H1 (cell line): ENCODE measurements at regions not wholly inside any gene's neighbourhood (a gene's known extent, or its start where the extent isn't known, plus 50 kb on each side); places are given as distances from the start of the nearest gene placed in this dataset.

ENCODE experiments used
- CTCF ChIA-PET: fragments of 300-600 bp; sonication (Branson Sonifier 250); formaldehyde crosslinking; loops from one replicate; lab custom pipeline; 2021; ENCODE audit not compliant: partially characterized antibody; lab: Charles Lee
- POLR2A ChIA-PET: fragments of 300-600 bp; sonication (Branson Sonifier 250); formaldehyde crosslinking; loops from one replicate; lab custom pipeline; 2021; ENCODE audit warnings: inconsistent platforms; ENCODE audit not compliant: partially characterized antibody; lab: Charles Lee
- DNase-seq, 2 experiments: peaks; one replicate each; pipeline versions ENCODE4 v3.0.0 to v3.0.0-alpha.2; 2010 to 2022; ENCODE audit warnings: low spot score in 2 of 2, low read depth in 1 of 2, mixed read lengths in 1 of 2
- FAIRE-seq: peaks from 2 replicates; lab custom pipeline; 2011; peaks lifted over from hg19 to GRCh38; lab: Jason Lieb, UNC
- H2AFZ ChIP-seq: 2 replicates; pipeline ENCODE4 v1.8.1; 2012; ENCODE audit warnings: low read length, inconsistent platforms
- H2AK5ac ChIP-seq: 2 replicates; pipeline ENCODE4 v1.6.1; 2013; ENCODE audit warnings: low read depth, low read length
- H2BK120ac ChIP-seq: replicated peaks from 2 replicates; pipeline ENCODE3; 2013; ENCODE audit warnings: low read depth, low read length, inconsistent platforms
- H2BK12ac ChIP-seq: 2 replicates; pipeline ENCODE4 v1.6.1; 2013; ENCODE audit warnings: low read depth, low read length
- H2BK15ac ChIP-seq: 2 replicates; pipeline ENCODE4 v1.6.1; 2013; ENCODE audit warnings: low read length
- H2BK20ac ChIP-seq: 2 replicates; pipeline ENCODE4 v1.6.1; 2013; ENCODE audit warnings: low read length
- H2BK5ac ChIP-seq: 2 replicates; pipeline ENCODE4 v1.6.1; 2013; ENCODE audit warnings: low read depth, low read length
- H3K14ac ChIP-seq: 2 replicates; pipeline ENCODE4 v1.6.1; 2013; ENCODE audit warnings: inconsistent platforms; ENCODE audit not compliant: insufficient read length
- H3K18ac ChIP-seq: 2 replicates; pipeline ENCODE4 v1.6.1; 2013; ENCODE audit warnings: low read length; ENCODE audit errors: extremely low read depth
- H3K23ac ChIP-seq: 2 replicates; pipeline ENCODE4 v1.6.1; 2013; ENCODE audit warnings: inconsistent platforms; ENCODE audit not compliant: insufficient read length
- H3K23me2 ChIP-seq: 2 replicates; pipeline ENCODE4 v1.6.1; 2013; ENCODE audit warnings: low read depth, low read length
- H3K27ac ChIP-seq: 2 replicates; pipeline ENCODE4 v1.6.1; 2011; ENCODE audit warnings: low read depth, low read length, inconsistent platforms
- H3K27me3 ChIP-seq, 4 experiments: replicated peaks in 1 of 4; 1 replicate in 1 of 4; 2 replicates in 3 of 4; pipeline versions ENCODE4 v1.6.1 to v1.8.1; 2011 to 2013; ENCODE audit warnings: low read length in 3 of 4, mild to moderate bottlenecking in 3 of 4, inconsistent platforms in 2 of 4, mixed read lengths in 2 of 4, moderate library complexity in 1 of 4; ENCODE audit not compliant: control insufficient read depth in 3 of 4, insufficient read depth in 3 of 4; ENCODE audit errors: extremely low read depth in 1 of 4
- H3K36me3 ChIP-seq, 4 experiments: 2 replicates each; pipeline versions ENCODE4 v1.6.1 to v1.8.1; 2011 to 2013; ENCODE audit warnings: mild to moderate bottlenecking in 4 of 4, low read length in 3 of 4, moderate library complexity in 2 of 4, control low read depth in 1 of 4, inconsistent platforms in 1 of 4; ENCODE audit not compliant: insufficient read depth in 4 of 4, control insufficient read depth in 2 of 4
- H3K4ac ChIP-seq: replicated peaks from 2 replicates; pipeline ENCODE3; 2013; ENCODE audit warnings: low read length, low read depth, mixed read lengths, inconsistent platforms; ENCODE audit not compliant: insufficient read length
- H3K4me1 ChIP-seq, 4 experiments: replicated peaks in 1 of 4; 1 replicate in 1 of 4; 2 replicates in 3 of 4; pipeline versions ENCODE4 v1.6.1 to v1.8.1; 2011 to 2013; ENCODE audit warnings: low read length in 3 of 4, inconsistent platforms in 2 of 4, mixed read lengths in 1 of 4; ENCODE audit not compliant: insufficient read depth in 4 of 4, control insufficient read depth in 3 of 4
- H3K4me2 ChIP-seq, 2 experiments: 2 replicates each; pipeline versions ENCODE4 v1.6.1 to v1.8.1; 2011 to 2013; ENCODE audit warnings: low read depth in 2 of 2, low read length in 2 of 2, control low read depth in 1 of 2, inconsistent platforms in 1 of 2, mild to moderate bottlenecking in 1 of 2; ENCODE audit not compliant: insufficient read depth in 1 of 2
- H3K4me3 ChIP-seq, 4 experiments: fragments of 200-600, 300-600 bp in 1 of 4; sonication (generic), shearing (Covaris generic), sonication (Bioruptor Twin) in 1 of 4; 2 replicates each; pipeline versions ENCODE4 v1.5.1 to v1.8.1; 2011 to 2016; ENCODE audit warnings: low read length in 4 of 4, low read depth in 3 of 4, control low read depth in 2 of 4, inconsistent platforms in 2 of 4, mild to moderate bottlenecking in 2 of 4, mixed read lengths in 1 of 4, moderate library complexity in 1 of 4; ENCODE audit not compliant: insufficient read depth in 2 of 4; ENCODE audit errors: extremely low read depth in 1 of 4
- H3K56ac ChIP-seq: replicated peaks from 2 replicates; pipeline ENCODE3; 2013; ENCODE audit warnings: low read depth, mild to moderate bottlenecking, mixed read lengths, low read length, inconsistent platforms; ENCODE audit not compliant: insufficient read length
- H3K79me1 ChIP-seq: 2 replicates; pipeline ENCODE4 v1.6.1; 2013; ENCODE audit warnings: low read depth, low read length, control low read depth
- H3K79me2 ChIP-seq, 2 experiments: 2 replicates each; pipeline versions ENCODE4 v1.6.1 to v1.8.1; 2012 to 2013; ENCODE audit warnings: low read length in 2 of 2, mild to moderate bottlenecking in 2 of 2, inconsistent platforms in 1 of 2; ENCODE audit not compliant: insufficient read depth in 2 of 2, control insufficient read depth in 1 of 2
- H3K9ac ChIP-seq, 4 experiments: replicated peaks in 1 of 4; 1 replicate in 1 of 4; 2 replicates in 3 of 4; pipeline versions ENCODE4 v1.6.1 to v1.8.1; 2011 to 2013; ENCODE audit warnings: low read depth in 3 of 4, low read length in 3 of 4, control low read depth in 2 of 4, mild to moderate bottlenecking in 2 of 4, moderate library complexity in 2 of 4, inconsistent platforms in 1 of 4; ENCODE audit errors: extremely low read depth in 1 of 4
- H3K9me3 ChIP-seq, 2 experiments: 2 replicates each; pipeline versions ENCODE4 v1.6.1 to v1.8.1; 2012 to 2013; ENCODE audit warnings: mild to moderate bottlenecking in 2 of 2, moderate library complexity in 2 of 2, control low read depth in 1 of 2, inconsistent platforms in 1 of 2, low read depth in 1 of 2, low read length in 1 of 2, mixed read lengths in 1 of 2; ENCODE audit not compliant: insufficient read depth in 2 of 2
- H4K20me1 ChIP-seq, 2 experiments: replicated peaks in 1 of 2; 2 replicates each; pipeline versions ENCODE3 to v1.8.1; 2011 to 2013; ENCODE audit warnings: inconsistent platforms in 2 of 2, low read length in 2 of 2, mild to moderate bottlenecking in 1 of 2; ENCODE audit not compliant: insufficient read depth in 2 of 2, control insufficient read depth in 1 of 2
- H4K5ac ChIP-seq: 2 replicates; pipeline ENCODE4 v1.6.1; 2013; ENCODE audit warnings: low read length, low read depth, mixed read lengths, inconsistent platforms; ENCODE audit not compliant: insufficient read length
- H4K8ac ChIP-seq: 2 replicates; pipeline ENCODE4 v1.8.0; 2013; ENCODE audit warnings: mild to moderate bottlenecking, moderate library complexity, low read length, inconsistent platforms; ENCODE audit not compliant: insufficient read depth; ENCODE audit errors: extremely low read depth
- H4K91ac ChIP-seq: replicated peaks from 2 replicates; pipeline ENCODE3; 2013; ENCODE audit warnings: low read length, mixed read lengths, inconsistent platforms; ENCODE audit not compliant: insufficient read length
- EGR1 ChIP-seq: IDR thresholded peaks from 2 replicates; pipeline ENCODE4 v1.6.1; 2011; ENCODE audit warnings: low read depth, low read length, borderline replicate concordance
- HDAC2 ChIP-seq, 2 experiments: fragments of 300-600 bp in 1 of 2; sonication (generic) in 1 of 2; IDR thresholded peaks; 2 replicates each; pipeline ENCODE4 v1.6.1; 2011 to 2012; ENCODE audit warnings: low read depth in 2 of 2, low read length in 2 of 2, mild to moderate bottlenecking in 2 of 2, moderate library complexity in 2 of 2, borderline replicate concordance in 1 of 2, inconsistent platforms in 1 of 2
- JUND ChIP-seq: IDR thresholded peaks from 2 replicates; pipeline ENCODE4 v1.6.1; 2011; ENCODE audit warnings: mild to moderate bottlenecking, improper control_type of control experiment, low read length
- KDM4A ChIP-seq: IDR thresholded peaks from one replicate; pipeline ENCODE4 v1.7.1; 2012; ENCODE audit warnings: low read depth, mild to moderate bottlenecking, moderate library complexity, low read length, inconsistent platforms; ENCODE audit not compliant: severe bottlenecking
- SP4 ChIP-seq: IDR thresholded peaks from 2 replicates; pipeline ENCODE4 v1.6.1; 2012; ENCODE audit warnings: low read length, inconsistent platforms
- WGBS, 2 experiments: shearing (Covaris generic) in 1 of 2; methylation state at CpG; one replicate each; pipeline versions ENCODE4 v1.1.6 to v1.1.7; 2013 to 2015; ENCODE audit warnings: low lambda C conversion rate in 2 of 2, mixed read lengths in 2 of 2, inconsistent platforms in 1 of 2, low coverage in 1 of 2, missing lambda C conversion rate in 1 of 2; ENCODE audit not compliant: insufficient replicate concordance in 2 of 2, insufficient coverage in 1 of 2, insufficient read length in 1 of 2; ENCODE audit errors: extremely low coverage in 1 of 2, missing lambda C conversion rate in 1 of 2; 5-methylcytosine and 5-hydroxymethylcytosine counted together
- TF ChIP-seq, protein P1 (sequence below): IDR thresholded peaks from 2 replicates; pipeline ENCODE4 v1.6.1; 2012; ENCODE audit warnings: inconsistent platforms

DNA sequence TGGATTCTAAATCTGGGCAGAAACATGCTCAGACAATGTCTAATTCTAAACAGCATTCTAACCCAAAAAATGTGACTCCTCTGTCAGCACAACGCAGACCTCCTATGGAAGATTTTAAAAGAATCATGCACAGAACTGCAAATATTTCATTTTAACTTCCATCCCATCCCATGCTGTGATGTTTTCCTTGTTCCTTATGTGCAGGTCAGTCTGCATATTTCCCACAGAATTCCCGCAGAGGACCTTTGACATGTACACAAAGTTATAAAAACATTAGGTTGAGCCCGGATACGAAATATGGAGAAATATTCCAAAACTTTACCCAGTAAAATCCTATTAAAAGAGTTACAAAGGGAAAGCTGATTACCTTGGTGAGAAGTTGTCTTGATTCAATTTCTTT, 467.1 kb upstream of the EPHA7 start:
- no peak overlapping the region for H2AK5ac ChIP-seq
- H3K79me1 ChIP-seq: no peaks in the 10 kb centered on the region
- H2BK12ac ChIP-seq: no peak overlapping the region
- 84% methylated on average over 4 of the region's 4 CpGs; no CpG with 5 or more reads in 1 of the 2 experiments for WGBS, 2 experiments
- H3K4me2 ChIP-seq: no peak overlapping the region
- no peak overlapping the region for H3K4ac ChIP-seq
- no peak overlapping the region for H2AFZ ChIP-seq
- no peak overlapping the region for H3K9ac ChIP-seq
- H4K8ac ChIP-seq: no peak overlapping the region
- ChIA-PET POLR2A (no interaction called here), CTCF (no interaction called here)
- H2BK5ac ChIP-seq: no peak overlapping the region
- no peak overlapping the region for H3K4me3 ChIP-seq
- no peak overlapping the region for H2BK120ac ChIP-seq
- DNase-seq (no peak), FAIRE-seq (no peak)
- no peaks in the 10 kb centered on the region for H4K20me1 ChIP-seq
- no peaks in the 10 kb centered on the region for H3K23me2 ChIP-seq
- H3K14ac ChIP-seq: no peak overlapping the region
- no peak overlapping the region for H4K91ac ChIP-seq
- H3K36me3 ChIP-seq: no peaks in the 10 kb centered on the region
- no peak overlapping the region for H4K5ac ChIP-seq
- H3K23ac ChIP-seq: no peak overlapping the region
- no peaks in the 10 kb centered on the region for H3K79me2 ChIP-seq
- no peak overlapping the region for H3K27ac ChIP-seq
- H3K18ac ChIP-seq: no peak overlapping the region
- no peak overlapping the region for H3K56ac ChIP-seq
- no peaks in the 10 kb centered on the region for H3K9me3 ChIP-seq
- H2BK20ac ChIP-seq: no peak overlapping the region
- H3K4me1 ChIP-seq: 0 out of 7 replicates have a peak, but pooled peaks cover 0 to 2% (median 0%) of the 10 kb centered on the region in 4 experiments
- TF ChIP-seq SP4 (no peak), JUND (no peak), KDM4A (no peak), EGR1 (no peak), HDAC2 (IDR thresholded peaks at IDR 0.05; ENCODE audit: borderline replicate concordance in 1 of 2, low read depth in 2 of 2, low read length in 2 of 2) (no peak)
- TF ChIP-seq, protein P1, sequence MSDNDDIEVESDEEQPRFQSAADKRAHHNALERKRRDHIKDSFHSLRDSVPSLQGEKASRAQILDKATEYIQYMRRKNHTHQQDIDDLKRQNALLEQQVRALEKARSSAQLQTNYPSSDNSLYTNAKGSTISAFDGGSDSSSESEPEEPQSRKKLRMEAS: no peak
- TF ChIP-seq, all 59 proteins: peak for 0
- Histone ChIP-seq H2BK15ac (no peak overlapping the region), H3K27me3 (no peaks in the 10 kb centered on the region)
